Putamen (tissue), 1 donor: ENCODE measurements at regions not wholly inside any gene's neighbourhood (a gene's known extent, or its start where the extent isn't known, plus 50 kb on each side); places are given as distances from the start of the nearest gene placed in this dataset.
"Not testable (repeated sequence)": the region's sequence is repeated elsewhere in the genome, so short reads cannot be mapped to it uniquely, and the experiment has no call there.

Experiments used
- DNase-seq: peaks from one replicate; pipeline ENCODE4 v3.0.0-alpha.2; 2016; ENCODE audit warnings: low spot score

DNA sequence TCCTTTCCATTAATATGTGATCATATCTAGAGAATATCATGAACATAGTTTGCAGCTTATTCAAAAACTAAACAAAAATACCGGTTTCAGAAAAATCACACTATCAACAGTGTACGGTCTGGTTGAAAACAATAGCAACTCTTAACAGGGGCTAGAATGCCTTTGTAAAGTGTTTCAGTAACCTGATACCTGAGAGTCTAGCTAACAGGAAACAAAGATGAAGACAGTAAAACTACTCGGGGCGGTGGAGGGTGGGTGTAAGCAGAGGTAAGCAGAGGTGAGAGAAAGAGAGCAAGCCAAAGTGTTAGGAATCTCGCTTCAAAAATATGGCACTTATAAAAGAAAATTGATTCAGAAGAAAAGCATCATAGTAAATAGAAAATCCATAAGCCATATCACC, 109.0 kb upstream of the RGPD4 start:
- DNase-seq, result no peak

GRCh38 chr2:107719141-107719540, 107.6 kb upstream of the RGPD4 start:
- no peak for DNase-seq

DNA sequence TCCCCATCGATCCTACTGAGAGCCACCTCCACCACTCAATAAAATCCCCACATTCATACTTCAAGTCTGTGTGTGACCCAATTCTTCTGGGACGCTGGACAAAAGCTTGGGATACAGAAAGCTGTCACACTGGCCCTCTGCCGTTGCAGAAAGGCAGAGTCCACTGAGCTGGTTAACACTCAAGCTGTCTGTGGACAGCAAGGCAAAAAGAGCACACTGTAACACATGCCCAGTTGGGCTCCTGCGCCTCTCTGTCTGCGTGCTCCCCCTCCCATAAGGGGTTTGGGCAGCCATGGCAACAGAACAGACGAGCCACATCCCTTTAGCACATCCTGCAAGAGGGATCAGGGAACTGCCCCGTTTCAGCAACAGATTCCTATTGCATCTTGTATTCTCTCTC, 106.9 kb upstream of the RGPD4 start:
- no peak for DNase-seq

GRCh38 chr2:107721178-107721577, 105.5 kb upstream of the RGPD4 start:
- no peak for DNase-seq

DNA sequence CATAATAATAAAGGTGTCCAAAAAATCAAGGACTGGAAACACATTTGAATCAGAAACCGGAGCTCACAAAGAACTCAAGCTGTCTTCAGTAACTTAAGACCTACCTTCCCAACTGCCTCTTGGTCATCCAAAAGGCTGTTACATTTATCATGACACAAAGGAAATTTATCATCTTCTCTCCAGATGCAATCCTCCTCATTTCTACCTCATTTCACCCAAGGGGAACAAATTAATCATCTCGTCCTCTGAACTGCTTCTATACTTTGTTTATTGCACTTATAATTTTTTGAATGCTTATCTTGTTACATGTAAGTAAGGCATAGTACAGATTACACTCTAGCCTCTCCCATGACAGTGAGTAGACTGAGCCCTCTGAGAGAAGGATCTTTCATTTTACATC, 105.1 kb upstream of the RGPD4 start:
- no peak for DNase-seq

DNA sequence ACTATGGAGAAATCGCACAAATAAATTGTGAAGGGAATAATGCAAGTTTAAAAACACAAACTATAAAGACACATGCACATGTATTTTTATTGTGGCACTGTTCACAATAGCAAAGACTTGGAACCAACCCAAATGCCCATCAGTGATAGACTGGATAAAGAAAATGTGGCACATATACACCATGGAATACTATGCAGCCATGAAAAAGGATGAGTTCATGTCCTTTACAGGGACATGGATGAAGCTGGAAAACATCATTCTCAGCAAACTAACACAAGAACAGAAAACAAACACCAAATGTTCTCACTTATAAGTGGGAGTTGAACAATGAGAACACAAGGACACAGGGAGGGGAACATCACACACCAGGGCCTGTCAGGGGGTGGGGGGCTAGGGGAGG, 100.9 kb upstream of the RGPD4 start:
- DNase-seq, result not testable (repeated sequence)

GRCh38 chr2:107727318-107727717, 99.4 kb upstream of the RGPD4 start:
- DNase-seq, result no peak

- DNase-seq, result no peak
Observed at GRCh38 chr2:107728586-107728985, 98.1 kb upstream of the RGPD4 start.

DNA sequence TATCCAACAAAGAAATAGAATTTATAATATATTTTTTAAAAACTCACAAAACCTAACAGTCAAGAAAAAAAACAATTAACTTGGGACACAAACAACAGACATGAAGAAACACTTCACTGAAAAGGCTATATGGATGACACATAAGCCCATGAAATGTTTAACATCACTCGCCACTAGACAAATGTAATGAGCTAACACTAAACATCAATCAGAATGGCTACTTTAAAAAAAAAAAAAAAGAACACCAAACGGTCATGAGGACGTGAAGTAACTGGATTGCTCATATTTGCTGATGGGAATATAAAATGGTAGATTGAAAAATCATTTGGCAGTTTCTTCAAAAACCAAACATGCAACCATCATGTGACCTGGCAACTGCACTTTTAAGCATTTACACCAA, 97.3 kb upstream of the RGPD4 start:
- DNase-seq, result no peak

DNA sequence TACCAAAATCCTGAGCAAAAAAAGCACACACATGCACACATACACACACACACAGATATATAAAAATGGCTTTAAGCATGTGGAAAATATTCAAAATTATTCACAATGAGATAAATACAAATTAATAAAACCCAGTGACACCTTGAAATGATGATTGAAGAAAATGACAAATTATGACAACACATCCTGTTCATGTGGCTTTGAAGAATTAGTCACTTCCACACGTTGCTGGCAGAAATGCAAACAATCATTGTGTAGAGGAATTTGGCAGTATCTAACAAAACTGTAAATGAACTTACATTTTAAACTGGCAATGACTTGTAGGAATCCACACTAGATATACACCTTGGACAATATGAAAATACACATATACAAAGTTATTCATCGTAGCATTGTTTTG, 95.8 kb upstream of the RGPD4 start:
- no peak for DNase-seq

DNA sequence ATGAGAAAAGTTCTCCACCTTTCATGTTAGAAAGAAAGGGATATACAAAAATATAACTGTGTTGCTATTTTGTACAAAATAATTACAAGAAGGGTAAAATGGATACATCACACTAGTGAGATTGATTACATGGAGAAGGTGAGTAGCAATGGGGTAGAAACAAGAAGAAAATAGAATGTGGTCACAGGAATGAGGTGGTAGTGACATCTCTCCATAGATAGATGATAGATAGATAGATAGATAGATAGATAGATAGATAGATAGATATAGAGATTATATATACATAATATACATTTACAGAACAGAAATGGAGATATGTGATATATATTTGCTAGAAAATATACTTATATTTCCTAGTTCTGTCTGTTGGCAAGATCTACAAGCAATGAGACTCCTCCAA, 95.3 kb upstream of the RGPD4 start:
- DNase-seq, result no peak

- no peak for DNase-seq
Observed at GRCh38 chr2:107735201-107735600, 91.5 kb upstream of the RGPD4 start.

- no peak for DNase-seq
Observed at GRCh38 chr2:107737756-107738155, 88.9 kb upstream of the RGPD4 start.

GRCh38 chr2:107738266-107738665, 88.4 kb upstream of the RGPD4 start:
- no peak for DNase-seq

- DNase-seq, result no peak
Observed at GRCh38 chr2:107740300-107740699, 86.4 kb upstream of the RGPD4 start.

DNA sequence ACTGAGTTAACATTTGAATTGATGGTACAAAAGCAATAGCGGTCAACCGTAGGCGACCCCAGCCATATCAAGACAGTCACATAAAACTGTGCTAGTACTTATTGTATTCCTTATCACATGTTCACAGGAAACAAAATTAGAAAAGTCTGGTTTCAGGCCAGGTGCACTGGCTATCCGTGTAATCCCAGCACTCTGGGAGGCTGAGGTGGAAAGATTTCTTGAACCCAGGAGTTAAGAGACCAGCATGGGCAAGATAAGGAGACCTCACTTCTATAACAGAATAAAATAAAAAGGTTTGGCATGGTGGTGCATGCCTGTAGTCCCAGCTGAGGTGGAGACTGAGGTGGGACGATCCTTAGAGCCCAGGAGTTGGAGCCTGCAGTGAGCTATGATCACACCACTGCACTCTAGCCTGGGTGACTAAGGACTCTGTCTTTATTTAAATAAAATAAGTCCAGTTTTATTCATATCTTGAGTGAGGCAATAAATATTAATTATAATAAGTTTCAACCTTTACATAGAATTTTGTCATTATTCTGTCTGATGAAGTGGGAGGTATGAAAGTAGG, 84.1 kb upstream of the RGPD4 start:
- no peak for DNase-seq

GRCh38 chr2:107743274-107743673, 83.4 kb upstream of the RGPD4 start:
- no peak for DNase-seq

DNA sequence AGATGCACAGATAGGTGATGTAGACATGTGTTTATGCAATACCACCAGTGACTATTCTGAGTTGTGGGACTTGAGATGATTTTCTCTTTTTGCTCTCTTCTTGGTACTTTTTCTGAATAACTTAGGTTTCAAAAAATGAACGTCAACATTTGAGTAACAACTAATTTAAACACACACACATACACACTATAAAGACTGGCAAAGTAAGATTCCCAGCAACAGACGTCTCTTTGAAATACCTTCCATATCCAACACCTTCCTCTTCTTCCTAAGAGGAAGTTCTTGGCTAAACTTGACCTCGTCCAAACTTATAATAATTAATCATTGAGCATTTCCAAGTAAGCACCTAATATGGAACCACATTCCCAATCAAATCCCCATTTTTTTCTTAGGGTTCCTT, 81.6 kb upstream of the RGPD4 start:
- no peak for DNase-seq

DNA sequence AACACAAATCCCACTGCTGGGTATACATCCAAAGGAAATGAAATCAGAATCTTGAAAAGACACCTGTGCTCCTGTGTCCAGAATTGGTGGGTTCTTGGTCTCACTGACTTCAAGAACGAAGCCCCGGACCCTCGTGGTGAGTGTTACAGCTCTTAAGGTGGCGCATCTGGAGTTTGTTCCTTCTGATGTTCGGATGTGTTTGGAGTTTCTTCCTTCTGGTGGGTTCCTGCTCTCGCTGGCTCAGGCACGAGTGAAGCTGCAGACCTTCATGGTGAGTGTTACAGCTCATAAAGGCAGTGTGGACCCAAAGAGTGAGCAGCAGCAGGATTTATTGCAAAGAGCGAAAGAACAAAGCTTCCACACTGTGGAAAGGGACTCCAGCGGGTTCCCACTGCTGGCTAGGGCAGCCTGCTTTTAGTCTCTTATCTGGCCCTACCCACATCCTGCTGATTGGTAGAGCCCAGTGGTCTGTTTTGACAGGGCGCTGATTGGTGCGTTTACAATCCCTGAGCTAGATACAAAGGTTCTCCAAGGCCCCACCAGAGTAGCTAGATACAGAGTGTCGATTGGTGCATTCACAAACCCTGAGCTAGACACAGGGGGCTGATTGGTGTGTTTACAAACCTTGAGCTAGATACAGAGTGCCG, 80.0 kb upstream of the RGPD4 start:
- DNase-seq, result not testable (repeated sequence)

DNA sequence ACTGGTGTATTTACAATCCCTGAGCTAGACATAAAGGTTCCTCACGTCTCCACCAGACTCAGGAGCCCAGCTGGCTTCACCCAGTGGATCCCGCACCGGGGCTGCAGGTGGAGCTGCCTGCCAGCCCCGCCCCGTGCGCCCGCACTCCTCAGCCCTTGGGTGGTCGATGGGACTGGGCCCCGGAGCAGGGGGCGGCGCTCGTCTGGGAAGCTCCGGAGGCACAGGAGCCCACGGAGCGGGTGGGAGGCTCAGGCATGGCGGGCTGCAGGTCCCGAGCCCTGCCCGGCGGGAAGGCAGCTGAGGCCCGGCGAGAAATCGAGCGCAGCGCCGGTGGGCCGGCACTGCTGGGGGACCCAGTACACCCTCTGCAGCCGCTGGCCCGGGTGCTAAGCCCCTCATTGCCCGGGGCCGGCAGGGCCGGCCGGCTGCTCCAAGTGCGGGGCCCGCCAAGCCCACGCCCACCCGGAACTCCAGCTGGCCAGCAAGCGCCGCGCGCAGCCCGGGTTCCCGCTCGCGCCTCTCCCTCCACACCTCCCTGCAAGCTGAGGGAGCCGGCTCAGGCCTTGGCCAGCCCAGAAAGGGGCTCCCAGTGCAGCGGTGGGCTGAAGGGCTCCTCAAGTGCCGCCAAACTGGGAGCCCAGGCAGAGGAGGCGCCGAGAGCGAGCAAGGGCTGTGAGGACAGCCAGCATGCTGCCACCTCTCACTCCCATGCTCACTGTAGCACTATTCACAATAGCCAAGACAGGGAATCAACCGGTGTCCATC, 79.3 kb upstream of the RGPD4 start:
- not testable (repeated sequence) for DNase-seq

- no peak for DNase-seq
Observed at GRCh38 chr2:107747964-107748583, 78.6 kb upstream of the RGPD4 start.

GRCh38 chr2:107751936-107752335, 74.8 kb upstream of the RGPD4 start:
- peak; percentile 31 for DNase-seq

GRCh38 chr2:107753806-107754205, 72.9 kb upstream of the RGPD4 start:
- DNase-seq, result not testable (repeated sequence)
